Bone marrow (tissue), 2 donors: ENCODE measurements at regions not wholly inside any gene's neighbourhood (a gene's known extent, or its start where the extent isn't known, plus 50 kb on each side); places are given as distances from the start of the nearest gene placed in this dataset.
"Not testable (repeated sequence)": the region's sequence is repeated elsewhere in the genome, so short reads cannot be mapped to it uniquely, and the experiment has no call there.

Experiments used
- DNase-seq, 2 donors: peaks; one replicate each; lab custom pipeline; 2025; lab: John Stamatoyannopoulos, UW

- no peak for DNase-seq
These were observed 465.1 kb upstream of the GALNTL6 start for GRCh38 chr4:171348090-171348489.

- DNase-seq: no peak
These were observed 470.6 kb upstream of the GALNTL6 start for GRCh38 chr4:171342646-171343045.

- DNase-seq: no peak
These were observed 472.9 kb upstream of the GALNTL6 start for GRCh38 chr4:171340258-171340657.

GRCh38 chr4:171334549-171334948, 478.7 kb upstream of the GALNTL6 start:
- no peak for DNase-seq

- no peak for DNase-seq
These were observed 504.5 kb upstream of the GALNTL6 start for GRCh38 chr4:171308661-171309060.

GRCh38 chr4:171298048-171298718, 515.0 kb upstream of the GALNTL6 start:
- DNase-seq: not testable (repeated sequence)

GRCh38 chr4:171288816-171289432, 524.3 kb upstream of the GALNTL6 start:
- no peak for DNase-seq

- no peak for DNase-seq
These were observed 531.8 kb upstream of the GALNTL6 start for GRCh38 chr4:171281359-171281758.

- DNase-seq: no peak
These were observed 534.1 kb upstream of the GALNTL6 start for GRCh38 chr4:171279131-171279530.

- no peak for DNase-seq
These were observed 546.5 kb upstream of the GALNTL6 start for GRCh38 chr4:171266671-171267070.

- DNase-seq: no peak
These were observed 547.9 kb upstream of the GALNTL6 start for GRCh38 chr4:171265190-171265818.

GRCh38 chr4:171256223-171256622, 557.0 kb upstream of the GALNTL6 start:
- DNase-seq: no peak

- no peak for DNase-seq
These were observed 566.3 kb upstream of the GALNTL6 start for GRCh38 chr4:171246948-171247347.

GRCh38 chr4:171242831-171243230, 570.4 kb upstream of the GALNTL6 start:
- DNase-seq: no peak

- no peak for DNase-seq
These were observed 574.0 kb upstream of the GALNTL6 start for GRCh38 chr4:171239196-171239595.

- no peak for DNase-seq
These were observed 577.7 kb upstream of the GALNTL6 start for GRCh38 chr4:171235521-171235920.

GRCh38 chr4:171229354-171229753, 583.9 kb upstream of the GALNTL6 start:
- not testable (repeated sequence) for DNase-seq

- no peak for DNase-seq
These were observed 592.0 kb upstream of the GALNTL6 start for GRCh38 chr4:171221181-171221580.

- no peak for DNase-seq
These were observed 609.8 kb upstream of the GALNTL6 start for GRCh38 chr4:171203425-171203824.

- no peak for DNase-seq
These were observed 610.3 kb upstream of the GALNTL6 start for GRCh38 chr4:171202908-171203307.

- DNase-seq: peak in 1 of 2 donors; percentile 2
These were observed 626.5 kb upstream of the GALNTL6 start for GRCh38 chr4:171186700-171187099.

GRCh38 chr4:171181090-171181489, 632.1 kb upstream of the GALNTL6 start:
- no peak for DNase-seq

GRCh38 chr4:171170671-171171070, 642.5 kb upstream of the GALNTL6 start:
- DNase-seq: no peak
